T-helper 2 cell treated with Interferon-gamma antibody and Interleukin-4, amounts not matched to agents 5 μg/mL and 100 μg/mL, for 36 hours (primary cell): ENCODE measurements at regions not wholly inside any gene's neighbourhood (a gene's known extent, or its start where the extent isn't known, plus 50 kb on each side); places are given as distances from the start of the nearest gene placed in this dataset.

Source experiments
- DNase-seq: peaks from one replicate; pipeline ENCODE4 v3.0.0; 2021; ENCODE audit warnings: low spot score
- H3K27ac Mint-ChIP-seq: one replicate; pipeline ENCODE4 v1.8.0; 2021; ENCODE audit warnings: mild to moderate bottlenecking, mixed read lengths
- H3K27me3 Mint-ChIP-seq: one replicate; pipeline ENCODE4 v1.8.0; 2021; ENCODE audit warnings: low read depth, mixed read lengths
- H3K36me3 Mint-ChIP-seq: one replicate; pipeline ENCODE4 v1.8.0; 2021; ENCODE audit warnings: low read depth, mixed read lengths
- H3K4me1 Mint-ChIP-seq: one replicate; pipeline ENCODE4 v1.8.0; 2021; ENCODE audit warnings: low read depth, mixed read lengths
- H3K4me3 Mint-ChIP-seq: one replicate; pipeline ENCODE4 v1.8.0; 2022; ENCODE audit warnings: mild to moderate bottlenecking, moderate library complexity, mixed read lengths
- H3K9me3 Mint-ChIP-seq: one replicate; pipeline ENCODE4 v1.8.0; 2021; ENCODE audit warnings: mixed read lengths

- Mint-ChIP-seq H3K4me1 (no peaks in the 10 kb centered on the region), H3K27ac (no peak overlapping the region), H3K4me3 (no peak overlapping the region), H3K27me3 (peaks cover 22% of the 10 kb centered on the region), H3K9me3 (no peaks in the 10 kb centered on the region), H3K36me3 (no peaks in the 10 kb centered on the region)
- DNase-seq, result no peak
Measured at GRCh38 chr4:184941671-184942418, 76.4 kb upstream of the HELT start.

- Mint-ChIP-seq H3K36me3 (no peaks in the 10 kb centered on the region), H3K4me3 (no peak overlapping the region), H3K4me1 (no peaks in the 10 kb centered on the region), H3K27me3 (peaks cover 26% of the 10 kb centered on the region), H3K27ac (no peak overlapping the region), H3K9me3 (no peaks in the 10 kb centered on the region)
- no peak for DNase-seq
Measured at GRCh38 chr4:184942444-184943425, 75.6 kb upstream of the HELT start.

GRCh38 chr4:184949020-184949419, 69.3 kb upstream of the HELT start:
- H3K27ac Mint-ChIP-seq, result no peak overlapping the region
- no peaks in the 10 kb centered on the region for H3K9me3 Mint-ChIP-seq
- no peak for DNase-seq
- H3K27me3 Mint-ChIP-seq, result peaks cover 45% of the 10 kb centered on the region
- H3K4me1 Mint-ChIP-seq, result no peaks in the 10 kb centered on the region
- H3K36me3 Mint-ChIP-seq, result no peaks in the 10 kb centered on the region
- H3K4me3 Mint-ChIP-seq, result no peak overlapping the region

- H3K4me3 Mint-ChIP-seq, result no peak overlapping the region
- H3K27ac Mint-ChIP-seq, result no peak overlapping the region
- no peaks in the 10 kb centered on the region for H3K4me1 Mint-ChIP-seq
- no peak for DNase-seq
- H3K9me3 Mint-ChIP-seq, result no peaks in the 10 kb centered on the region
- H3K27me3 Mint-ChIP-seq, result peaks cover 42% of the 10 kb centered on the region
- no peaks in the 10 kb centered on the region for H3K36me3 Mint-ChIP-seq
Measured at GRCh38 chr4:184950117-184950830, 68.0 kb upstream of the HELT start.

GRCh38 chr4:184950926-184951325, 67.4 kb upstream of the HELT start:
- DNase-seq, result no peak
- Mint-ChIP-seq H3K36me3 (no peaks in the 10 kb centered on the region), H3K27ac (no peak overlapping the region), H3K4me1 (no peaks in the 10 kb centered on the region), H3K9me3 (no peaks in the 10 kb centered on the region), H3K27me3 (peaks cover 39% of the 10 kb centered on the region), H3K4me3 (no peak overlapping the region)

- no peaks in the 10 kb centered on the region for H3K9me3 Mint-ChIP-seq
- peaks cover 37% of the 10 kb centered on the region for H3K27me3 Mint-ChIP-seq
- no peak overlapping the region for H3K27ac Mint-ChIP-seq
- no peaks in the 10 kb centered on the region for H3K4me1 Mint-ChIP-seq
- DNase-seq, result no peak
- H3K4me3 Mint-ChIP-seq, result no peak overlapping the region
- no peaks in the 10 kb centered on the region for H3K36me3 Mint-ChIP-seq
Measured at GRCh38 chr4:184951668-184952160, 66.6 kb upstream of the HELT start.

- peaks cover 35% of the 10 kb centered on the region for H3K27me3 Mint-ChIP-seq
- H3K4me3 Mint-ChIP-seq, result no peak overlapping the region
- no peaks in the 10 kb centered on the region for H3K4me1 Mint-ChIP-seq
Measured at GRCh38 chr4:184952522-184952921, 65.8 kb upstream of the HELT start.

GRCh38 chr4:184953421-184953945, 64.8 kb upstream of the HELT start:
- Mint-ChIP-seq H3K4me1 (no peaks in the 10 kb centered on the region), H3K36me3 (no peaks in the 10 kb centered on the region), H3K4me3 (no peak overlapping the region), H3K27me3 (peaks cover 39% of the 10 kb centered on the region), H3K9me3 (no peaks in the 10 kb centered on the region), H3K27ac (no peak overlapping the region)
- no peak for DNase-seq

More at GRCh38 chr4:184952522-184952921, 65.8 kb upstream of the HELT start:
- H3K9me3 Mint-ChIP-seq, result no peaks in the 10 kb centered on the region
- no peaks in the 10 kb centered on the region for H3K36me3 Mint-ChIP-seq
- no peak for DNase-seq
- H3K27ac Mint-ChIP-seq, result no peak overlapping the region

GRCh38 chr4:184953971-184954370, 64.3 kb upstream of the HELT start:
- Mint-ChIP-seq H3K27ac (no peak overlapping the region), H3K36me3 (no peaks in the 10 kb centered on the region), H3K4me3 (no peak overlapping the region), H3K27me3 (peaks cover 37% of the 10 kb centered on the region), H3K4me1 (peaks cover 2% of the 10 kb centered on the region), H3K9me3 (no peaks in the 10 kb centered on the region)
- no peak for DNase-seq

GRCh38 chr4:184954482-184954881, 63.8 kb upstream of the HELT start:
- Mint-ChIP-seq H3K4me3 (no peak overlapping the region), H3K36me3 (no peaks in the 10 kb centered on the region), H3K4me1 (peaks cover 3% of the 10 kb centered on the region), H3K27ac (no peak overlapping the region), H3K9me3 (no peaks in the 10 kb centered on the region), H3K27me3 (peaks cover 37% of the 10 kb centered on the region)
- DNase-seq, result no peak

GRCh38 chr4:184955116-184955515, 63.2 kb upstream of the HELT start:
- no peaks in the 10 kb centered on the region for H3K9me3 Mint-ChIP-seq
- H3K27me3 Mint-ChIP-seq, result peaks cover 37% of the 10 kb centered on the region

GRCh38 chr4:184955636-184956035, 62.7 kb upstream of the HELT start:
- DNase-seq, result no peak
- no peak overlapping the region for H3K27ac Mint-ChIP-seq
- H3K4me1 Mint-ChIP-seq, result peaks cover 3% of the 10 kb centered on the region
- peaks cover 40% of the 10 kb centered on the region for H3K27me3 Mint-ChIP-seq
- H3K4me3 Mint-ChIP-seq, result no peak overlapping the region
- H3K36me3 Mint-ChIP-seq, result no peaks in the 10 kb centered on the region
- H3K9me3 Mint-ChIP-seq, result no peaks in the 10 kb centered on the region

More at GRCh38 chr4:184955116-184955515, 63.2 kb upstream of the HELT start:
- Mint-ChIP-seq H3K36me3 (no peaks in the 10 kb centered on the region), H3K4me1 (peaks cover 3% of the 10 kb centered on the region), H3K27ac (no peak overlapping the region), H3K4me3 (no peak overlapping the region)
- no peak for DNase-seq

- DNase-seq, result no peak
- no peak overlapping the region for H3K27ac Mint-ChIP-seq
- H3K36me3 Mint-ChIP-seq, result no peaks in the 10 kb centered on the region
- H3K4me1 Mint-ChIP-seq, result peaks cover 3% of the 10 kb centered on the region
- no peaks in the 10 kb centered on the region for H3K9me3 Mint-ChIP-seq
- no peak overlapping the region for H3K4me3 Mint-ChIP-seq
- H3K27me3 Mint-ChIP-seq, result peaks cover 45% of the 10 kb centered on the region
Measured at GRCh38 chr4:184957446-184958115, 60.7 kb upstream of the HELT start.
